OCI-LY7 (cell line): ENCODE measurements at regions not wholly inside any gene's neighbourhood (a gene's known extent, or its start where the extent isn't known, plus 50 kb on each side); places are given as distances from the start of the nearest gene placed in this dataset.

Experiments
- BruUV-seq: library from RNA; stranded (reverse); fragments of 400-500 nt; replicated peaks from 2 replicates; lab custom pipeline; 2021; lab: Mats Ljungman, UMichigan
- CTCF ChIA-PET: fragments of 300-600 bp; sonication (Branson Sonifier 250); formaldehyde crosslinking; loops from one replicate; lab custom pipeline; 2022; ENCODE audit warnings: antibody characterized with exemption; ENCODE audit not compliant: unreplicated experiment; lab: Charles Lee
- POLR2A ChIA-PET: fragments of 300-600 bp; sonication (Branson Sonifier 250); formaldehyde crosslinking; loops from one replicate; lab custom pipeline; 2022; ENCODE audit warnings: antibody characterized with exemption; lab: Charles Lee
- DNase-seq: peaks from one replicate; pipeline ENCODE4 v3.0.0-alpha.2; 2015; ENCODE audit warnings: low spot score
- H2AFZ ChIP-seq: fragments of 200-600 bp; sonication (generic), shearing (Covaris generic); 2 replicates; pipeline ENCODE4 v1.6.1; 2014; ENCODE audit warnings: mild to moderate bottlenecking, antibody characterized with exemption, low read length, moderate library complexity
- H3K27ac ChIP-seq: fragments of 200-600 bp; sonication (generic); 2 replicates; pipeline ENCODE4 v1.5.1; 2014; ENCODE audit warnings: mixed run types, low read depth, mild to moderate bottlenecking, moderate library complexity, low read length, inconsistent platforms; ENCODE audit not compliant: poor library complexity, severe bottlenecking
- H3K36me3 ChIP-seq: fragments of 200-600 bp; sonication (generic); 2 replicates; pipeline ENCODE4 v1.6.1; 2014; ENCODE audit warnings: mild to moderate bottlenecking, antibody characterized with exemption, low read length, moderate library complexity, mixed read lengths; ENCODE audit not compliant: insufficient read depth
- H3K4me1 ChIP-seq: fragments of 200-600 bp; sonication (generic); 2 replicates; pipeline ENCODE4 v1.5.1; 2014; ENCODE audit warnings: mild to moderate bottlenecking, low read length; ENCODE audit not compliant: insufficient read depth, poor library complexity, severe bottlenecking
- H3K4me2 ChIP-seq: fragments of 200-600 bp; sonication (generic); 2 replicates; pipeline ENCODE4 v1.6.1; 2014; ENCODE audit warnings: mild to moderate bottlenecking, low read length
- H3K4me3 ChIP-seq: fragments of 200-600 bp; sonication (generic); 2 replicates; pipeline ENCODE4 v1.5.1; 2014; ENCODE audit warnings: mild to moderate bottlenecking, low read depth, low read length; ENCODE audit not compliant: poor library complexity, severe bottlenecking
- H3K79me2 ChIP-seq: fragments of 200-600 bp; sonication (generic); 2 replicates; pipeline ENCODE4 v1.6.1; 2016; ENCODE audit warnings: low read depth, mild to moderate bottlenecking, low read length, moderate library complexity, mixed read lengths; ENCODE audit not compliant: insufficient read depth
- H3K9me2 ChIP-seq: fragments of 200-600 bp; sonication (generic); 2 replicates; pipeline ENCODE4 v1.6.1; 2016; ENCODE audit warnings: mild to moderate bottlenecking, low read length, mixed read lengths; ENCODE audit not compliant: insufficient read depth
- H3K9me3 ChIP-seq: fragments of 200-600 bp; sonication (generic); 2 replicates; pipeline ENCODE4 v1.6.1; 2014; ENCODE audit warnings: mild to moderate bottlenecking, mixed run types, low read length, mixed read lengths
- H4K20me1 ChIP-seq: fragments of 200-600 bp; sonication (generic); 2 replicates; pipeline ENCODE4 v1.6.1; 2014; ENCODE audit warnings: mild to moderate bottlenecking, antibody characterized with exemption, low read length, moderate library complexity, mixed read lengths; ENCODE audit not compliant: insufficient read depth
- CTCF ChIP-seq: fragments of 200-600 bp; sonication (generic); conservative IDR thresholded peaks from 2 replicates; pipeline ENCODE4 v1.5.1; 2014; ENCODE audit warnings: mild to moderate bottlenecking, antibody characterized with exemption, low read length, moderate library complexity, mixed read lengths
- EZH2phosphoT487 ChIP-seq: fragments of 200-600 bp; sonication (generic); IDR thresholded peaks from 2 replicates; pipeline ENCODE4 v1.6.1; 2018; ENCODE audit warnings: low read depth, borderline replicate concordance, mild to moderate bottlenecking, mixed run types, antibody characterized with exemption, low read length, moderate library complexity, mixed read lengths
- intact Hi-C: fragments of 100-400 bp; cut with micrococcal nuclease; formaldehyde crosslinking; loops from one replicate; pipeline ENCODE4 v1.10.0; 2022; ENCODE audit not compliant: unreplicated experiment

DNA sequence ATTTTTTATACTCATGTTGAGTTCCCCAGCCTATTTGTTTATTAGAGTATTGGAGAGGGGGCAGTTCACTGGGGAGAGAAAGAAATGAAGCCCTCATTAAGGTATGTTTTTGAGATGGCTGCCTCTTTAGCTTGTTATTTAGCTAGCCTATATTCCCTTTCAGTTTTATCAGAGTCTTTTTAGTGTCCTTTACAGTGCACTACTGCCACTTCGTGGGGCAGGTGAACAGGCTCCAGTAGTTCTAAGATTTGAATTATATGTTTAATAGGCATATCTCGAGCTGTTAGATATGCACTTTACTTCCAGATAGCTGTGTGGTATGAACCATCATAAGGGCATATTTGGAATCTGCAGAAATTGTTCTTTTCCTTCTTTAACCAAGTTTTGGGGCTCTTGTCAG is 482.2 kb downstream of the KDM5D start:
- intact Hi-C loops, result loop anchor here (10.0 kb wide), 1 partner anchor 58 kb away; no protein-coding TSS in a partner anchor
- no peak overlapping the region for H3K27ac ChIP-seq
- no peaks in the 10 kb centered on the region for H3K4me1 ChIP-seq
- H4K20me1 ChIP-seq, result no peaks in the 10 kb centered on the region
- no TSS peak for BruUV-seq
- H2AFZ ChIP-seq, result no peak overlapping the region
- no peaks in the 10 kb centered on the region for H3K79me2 ChIP-seq
- H3K36me3 ChIP-seq, result no peaks in the 10 kb centered on the region
- no peaks in the 10 kb centered on the region for H3K9me2 ChIP-seq
- CTCF ChIA-PET, result no interaction called here
- TF ChIP-seq EZH2phosphoT487, result no peak
- no peak for TF ChIP-seq CTCF
- no peak overlapping the region for H3K4me2 ChIP-seq
- no peaks in the 10 kb centered on the region for H3K9me3 ChIP-seq
- DNase-seq, result no peak
- POLR2A ChIA-PET, result no interaction called here
- no peak overlapping the region for H3K4me3 ChIP-seq

DNA sequence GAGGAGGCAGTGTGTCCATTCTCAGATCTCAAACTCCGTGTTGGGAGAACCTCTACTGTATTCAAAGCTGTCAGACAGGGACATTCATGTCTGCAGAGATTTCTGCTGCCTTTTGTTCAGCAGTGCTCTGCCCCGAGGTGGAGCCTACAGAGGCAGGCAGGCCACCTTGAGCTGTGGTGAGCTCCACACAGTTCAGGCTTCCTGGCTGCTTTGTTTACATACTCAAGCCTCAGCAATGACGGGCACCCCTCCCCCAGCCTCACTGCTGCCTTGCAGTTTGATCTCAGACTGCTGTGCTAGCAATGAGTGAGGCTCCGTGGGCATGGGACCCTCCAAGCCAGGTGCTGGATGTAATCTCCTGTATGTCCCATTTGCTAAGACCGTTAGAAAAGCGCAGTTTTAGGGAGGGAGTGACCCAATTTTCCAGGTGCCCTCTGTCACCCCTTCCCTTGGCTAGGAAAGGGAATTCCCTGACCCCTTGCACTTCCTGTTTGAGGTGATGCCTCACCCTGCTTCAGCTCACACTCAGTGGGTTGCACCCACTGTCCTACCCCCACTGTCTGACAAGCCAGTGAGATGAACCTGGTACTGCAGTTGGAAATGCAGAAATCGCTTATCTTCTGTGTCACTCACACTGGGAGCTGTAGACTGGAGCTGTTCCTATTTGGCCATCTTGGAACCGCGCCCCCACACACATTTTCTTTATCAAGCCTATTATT is 458.9 kb upstream of the HSFY2 start:
- ChIA-PET POLR2A (no interaction called here), CTCF (no interaction called here)
- Histone ChIP-seq H3K4me1 (no peaks in the 10 kb centered on the region), H3K4me3 (no peak overlapping the region), H3K79me2 (no peaks in the 10 kb centered on the region), H2AFZ (no peak overlapping the region), H4K20me1 (no peaks in the 10 kb centered on the region), H3K9me2 (no peaks in the 10 kb centered on the region), H3K4me2 (no peak overlapping the region), H3K36me3 (no peaks in the 10 kb centered on the region), H3K9me3 (no peaks in the 10 kb centered on the region), H3K27ac (no peak overlapping the region)
- no peak for DNase-seq
- intact Hi-C loops, result no loop called here
- no TSS peak for BruUV-seq
- no peak for TF ChIP-seq CTCF
- no peak for TF ChIP-seq EZH2phosphoT487

- no TSS peak for BruUV-seq
- no peak overlapping the region for H3K27ac ChIP-seq
- H3K9me2 ChIP-seq, result no peaks in the 10 kb centered on the region
- no peaks in the 10 kb centered on the region for H4K20me1 ChIP-seq
- ChIA-PET CTCF (no interaction called here), POLR2A (no interaction called here)
- no peak overlapping the region for H2AFZ ChIP-seq
- H3K4me2 ChIP-seq, result no peak overlapping the region
- no peaks in the 10 kb centered on the region for H3K79me2 ChIP-seq
- no peaks in the 10 kb centered on the region for H3K4me1 ChIP-seq
- no peaks in the 10 kb centered on the region for H3K9me3 ChIP-seq
- DNase-seq, result no peak
- no peak overlapping the region for H3K4me3 ChIP-seq
- intact Hi-C loops, result no loop called here
- no peaks in the 10 kb centered on the region for H3K36me3 ChIP-seq
- TF ChIP-seq CTCF (no peak), EZH2phosphoT487 (no peak)
Measured at GRCh38 chrY:19220784-19221183, 447.2 kb upstream of the HSFY2 start.
